WTC11 (cell line): ENCODE measurements at regions not wholly inside any gene's neighbourhood (a gene's known extent, or its start where the extent isn't known, plus 50 kb on each side); places are given as distances from the start of the nearest gene placed in this dataset.
A peak's percentile ranks its signal among the peaks of the same experiment; 100 is the strongest.

Source experiments
- ATAC-seq: fragments of 200-7000 bp; cut with Tn5 transposase; 2 replicates; pipeline ENCODE4 v1.10.0; 2021; ENCODE audit warnings: mild to moderate bottlenecking, moderate library complexity
- CTCF ChIA-PET: fragments of 300-600 bp; sonication (Branson Sonifier 250); formaldehyde crosslinking; loops from one replicate; lab custom pipeline; 2021; ENCODE audit warnings: antibody characterized with exemption; lab: Charles Lee
- POLR2A ChIA-PET: fragments of 350-600 bp; sonication (Branson Sonifier 250); formaldehyde crosslinking; loops from one replicate; lab custom pipeline; 2021; ENCODE audit warnings: antibody characterized with exemption; lab: Charles Lee
- DNase-seq: peaks from one replicate; pipeline ENCODE4 v3.0.0; 2021; ENCODE audit warnings: low spot score
- H3K27ac Mint-ChIP-seq: 2 replicates; pipeline ENCODE4 v1.8.0; 2021; ENCODE audit warnings: mixed read lengths
- H3K27me3 Mint-ChIP-seq: 2 replicates; pipeline ENCODE4 v1.8.0; 2021; ENCODE audit warnings: low read depth, mild to moderate bottlenecking, moderate library complexity, mixed read lengths
- H3K36me3 Mint-ChIP-seq: 2 replicates; pipeline ENCODE4 v1.8.0; 2021; ENCODE audit warnings: mixed read lengths
- H3K4me1 Mint-ChIP-seq: 2 replicates; pipeline ENCODE4 v1.8.0; 2022; ENCODE audit warnings: mixed read lengths
- H3K4me3 Mint-ChIP-seq: 2 replicates; pipeline ENCODE4 v1.8.0; 2021; ENCODE audit warnings: mild to moderate bottlenecking, moderate library complexity, mixed read lengths
- H3K9me3 Mint-ChIP-seq: 2 replicates; pipeline ENCODE4 v1.8.0; 2021; ENCODE audit warnings: mixed read lengths
- CREM ChIP-seq: sonication (generic); formaldehyde crosslinking; IDR thresholded peaks from 2 replicates; pipeline ENCODE4 v1.8.1; 2022; ENCODE audit warnings: mild to moderate bottlenecking, missing genetic modification reagents, moderate library complexity
- FOXJ3 ChIP-seq: sonication (generic); formaldehyde crosslinking; IDR thresholded peaks from 2 replicates; pipeline ENCODE4 v1.9.0; 2021; ENCODE audit warnings: missing genetic modification reagents, mild to moderate bottlenecking, borderline replicate concordance
- GABPB1 ChIP-seq: sonication (generic); formaldehyde crosslinking; IDR thresholded peaks from 2 replicates; pipeline ENCODE4 v1.8.1; 2023; ENCODE audit warnings: mild to moderate bottlenecking, missing genetic modification reagents
- GTF2I ChIP-seq: fragments of 250-450 bp; sonication (Bioruptor Pico); conservative IDR thresholded peaks from 2 replicates; pipeline ENCODE4 v1.4.0; 2021; ENCODE audit warnings: mild to moderate bottlenecking
- HMGA2 ChIP-seq: fragments of 250-450 bp; sonication (Bioruptor Pico); IDR thresholded peaks from 2 replicates; pipeline ENCODE4 v1.4.0; 2021; ENCODE audit warnings: mild to moderate bottlenecking, moderate library complexity
- JUN ChIP-seq: sonication (generic); formaldehyde crosslinking; IDR thresholded peaks from 2 replicates; pipeline ENCODE4 v1.8.0; 2023; ENCODE audit warnings: mild to moderate bottlenecking, missing genetic modification reagents
- NR1H2 ChIP-seq: sonication (generic); formaldehyde crosslinking; IDR thresholded peaks from 2 replicates; pipeline ENCODE4 v1.9.0; 2021; ENCODE audit warnings: mild to moderate bottlenecking, moderate library complexity, missing genetic modification reagents
- NR3C1 ChIP-seq: sonication (generic); formaldehyde crosslinking; conservative IDR thresholded peaks from 2 replicates; pipeline ENCODE4 v1.8.1; 2023; ENCODE audit warnings: low read depth, mild to moderate bottlenecking, missing genetic modification reagents
- TP53 ChIP-seq: sonication (generic); formaldehyde crosslinking; IDR thresholded peaks from 2 replicates; pipeline ENCODE4 v1.8.1; 2023; ENCODE audit warnings: mild to moderate bottlenecking, missing genetic modification reagents
- ZNF219 ChIP-seq: sonication (generic); formaldehyde crosslinking; IDR thresholded peaks from 2 replicates; pipeline ENCODE4 v1.8.0; 2023; ENCODE audit warnings: missing genetic modification reagents, mild to moderate bottlenecking, borderline replicate concordance
- ZNF263 ChIP-seq: sonication (generic); formaldehyde crosslinking; IDR thresholded peaks from 2 replicates; pipeline ENCODE4 v1.8.1; 2022; ENCODE audit warnings: low read depth, mild to moderate bottlenecking, moderate library complexity, missing genetic modification reagents
- TF ChIP-seq, protein P1 (sequence below): sonication (generic); formaldehyde crosslinking; IDR thresholded peaks from 2 replicates; pipeline ENCODE4 v1.8.1; 2023; ENCODE audit warnings: mild to moderate bottlenecking, missing genetic modification reagents, moderate library complexity
- TF ChIP-seq, protein P2 (sequence below): sonication (generic); formaldehyde crosslinking; IDR thresholded peaks from 2 replicates; pipeline ENCODE4 v1.8.1; 2023; ENCODE audit warnings: mild to moderate bottlenecking, missing genetic modification reagents
- TF ChIP-seq, protein P3 (sequence below): sonication (generic); formaldehyde crosslinking; IDR thresholded peaks from 2 replicates; pipeline ENCODE4 v1.8.1; 2023; ENCODE audit warnings: mild to moderate bottlenecking, missing genetic modification reagents
- TF ChIP-seq, protein P4 (sequence below): sonication (generic); formaldehyde crosslinking; IDR thresholded peaks from 2 replicates; pipeline ENCODE4 v1.8.1; 2022; ENCODE audit warnings: missing genetic modification reagents, borderline replicate concordance
- TF ChIP-seq, protein P5 (sequence below): fragments of 250-450 bp; sonication (Bioruptor Pico); conservative IDR thresholded peaks from 2 replicates; pipeline ENCODE4 v1.9.0; 2021; ENCODE audit warnings: mild to moderate bottlenecking

DNA sequence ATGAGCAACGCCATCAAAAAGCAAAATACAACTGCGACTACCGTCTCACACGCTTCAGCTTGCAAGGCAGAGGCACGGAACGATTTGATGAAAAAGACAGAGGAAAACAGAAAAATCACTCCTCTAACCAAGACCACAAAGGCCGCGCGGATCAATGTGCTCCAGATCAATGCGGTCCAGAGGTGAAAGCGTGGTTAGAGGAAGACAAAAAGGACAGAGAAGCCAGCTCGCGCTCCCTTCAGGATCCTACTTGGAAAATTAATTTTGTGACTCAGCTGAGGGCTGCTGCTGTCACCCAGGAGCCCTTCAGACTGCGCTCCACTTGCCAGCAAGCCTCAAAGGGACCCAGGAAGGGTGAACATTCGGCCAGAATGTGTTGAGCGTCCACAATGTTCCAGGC is 140.2 kb upstream of the RPS6KA2 start (continued):
- TF ChIP-seq, protein P1, sequence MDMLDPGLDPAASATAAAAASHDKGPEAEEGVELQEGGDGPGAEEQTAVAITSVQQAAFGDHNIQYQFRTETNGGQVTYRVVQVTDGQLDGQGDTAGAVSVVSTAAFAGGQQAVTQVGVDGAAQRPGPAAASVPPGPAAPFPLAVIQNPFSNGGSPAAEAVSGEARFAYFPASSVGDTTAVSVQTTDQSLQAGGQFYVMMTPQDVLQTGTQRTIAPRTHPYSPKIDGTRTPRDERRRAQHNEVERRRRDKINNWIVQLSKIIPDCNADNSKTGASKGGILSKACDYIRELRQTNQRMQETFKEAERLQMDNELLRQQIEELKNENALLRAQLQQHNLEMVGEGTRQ (CRISPR knock-in tag): no peak

DNA sequence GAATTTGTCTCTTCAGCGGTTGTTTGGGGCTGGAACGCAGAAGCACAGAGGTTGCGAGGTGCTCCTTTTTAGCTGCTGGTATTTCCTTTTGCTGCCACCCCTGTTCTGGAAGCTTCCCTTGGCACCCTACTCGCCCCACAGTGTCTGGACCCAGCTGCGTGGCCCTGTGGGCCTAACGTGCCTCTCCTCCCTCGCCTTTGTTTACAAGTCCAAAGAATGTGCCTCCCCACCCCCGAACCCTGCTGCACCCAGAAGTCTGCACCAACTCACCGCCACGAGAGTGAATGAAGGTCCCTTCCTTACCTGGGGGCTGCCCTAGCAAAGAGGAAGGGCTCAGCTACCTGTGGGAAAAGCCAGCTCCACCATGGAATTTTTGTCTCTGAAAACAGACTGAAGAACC is 139.7 kb upstream of the RPS6KA2 start:
- ATAC-seq: peak; percentile 39; the same call in 1 of the 2 replicates
- H3K4me3 Mint-ChIP-seq: no peak overlapping the region
- 0 out of 2 replicates have a peak, but pooled peaks have one; percentile 46 for TF ChIP-seq FOXJ3 (CRISPR knock-in tag)
- no peak for TF ChIP-seq TP53 (CRISPR knock-in tag)
- peaks cover 33% of the 10 kb centered on the region for H3K4me1 Mint-ChIP-seq
- no peak for DNase-seq
- no peak overlapping the region for H3K27ac Mint-ChIP-seq
- H3K27me3 Mint-ChIP-seq: peaks cover 3% of the 10 kb centered on the region; the same call in 1 of the 2 replicates
- ChIA-PET POLR2A (interaction anchor here (0.5 kb wide), 1 partner anchor 298 kb away, joined by 3 read pairs; no protein-coding TSS in a partner anchor), CTCF (interaction anchor here (1.0 to 3.1 kb wide), 5 partner anchors 8 to 222 kb away, joined by 3 to 28 read pairs (median 6); no protein-coding TSS in a partner anchor)
- H3K36me3 Mint-ChIP-seq: no peaks in the 10 kb centered on the region
- H3K9me3 Mint-ChIP-seq: no peaks in the 10 kb centered on the region

DNA sequence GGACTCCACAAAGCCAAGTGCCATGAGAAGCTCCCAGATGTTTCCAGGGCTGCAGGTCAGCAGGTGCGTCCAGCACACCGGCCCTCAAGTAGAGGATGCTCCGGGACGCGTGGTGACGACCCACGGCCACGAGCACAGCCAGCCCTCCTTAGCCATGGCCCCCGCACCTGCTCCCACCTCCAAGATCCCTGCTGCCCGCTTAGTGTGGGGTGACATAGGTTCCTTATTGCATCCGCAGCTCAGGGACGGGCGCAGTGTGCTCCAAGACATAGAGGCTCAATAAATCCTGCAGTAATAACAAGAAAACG is 138.1 kb upstream of the RPS6KA2 start:
- H3K27ac Mint-ChIP-seq: no peak overlapping the region
- no peaks in the 10 kb centered on the region for H3K27me3 Mint-ChIP-seq
- H3K4me1 Mint-ChIP-seq: peaks cover 20% of the 10 kb centered on the region
- H3K4me3 Mint-ChIP-seq: no peak overlapping the region
- TF ChIP-seq, protein P2, sequence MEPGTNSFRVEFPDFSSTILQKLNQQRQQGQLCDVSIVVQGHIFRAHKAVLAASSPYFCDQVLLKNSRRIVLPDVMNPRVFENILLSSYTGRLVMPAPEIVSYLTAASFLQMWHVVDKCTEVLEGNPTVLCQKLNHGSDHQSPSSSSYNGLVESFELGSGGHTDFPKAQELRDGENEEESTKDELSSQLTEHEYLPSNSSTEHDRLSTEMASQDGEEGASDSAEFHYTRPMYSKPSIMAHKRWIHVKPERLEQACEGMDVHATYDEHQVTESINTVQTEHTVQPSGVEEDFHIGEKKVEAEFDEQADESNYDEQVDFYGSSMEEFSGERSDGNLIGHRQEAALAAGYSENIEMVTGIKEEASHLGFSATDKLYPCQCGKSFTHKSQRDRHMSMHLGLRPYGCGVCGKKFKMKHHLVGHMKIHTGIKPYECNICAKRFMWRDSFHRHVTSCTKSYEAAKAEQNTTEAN (CRISPR knock-in tag): no peak
- TF ChIP-seq NR3C1 (no peak), ZNF263 (CRISPR knock-in tag) (no peak), NR1H2 (CRISPR knock-in tag) (no peak), CREM (CRISPR knock-in tag) (no peak), JUN (no peak), GABPB1 (CRISPR knock-in tag) (no peak), GTF2I (CRISPR knock-in tag) (no peak), HMGA2 (no peak), ZNF219 (no peak)
- TF ChIP-seq, protein P3, sequence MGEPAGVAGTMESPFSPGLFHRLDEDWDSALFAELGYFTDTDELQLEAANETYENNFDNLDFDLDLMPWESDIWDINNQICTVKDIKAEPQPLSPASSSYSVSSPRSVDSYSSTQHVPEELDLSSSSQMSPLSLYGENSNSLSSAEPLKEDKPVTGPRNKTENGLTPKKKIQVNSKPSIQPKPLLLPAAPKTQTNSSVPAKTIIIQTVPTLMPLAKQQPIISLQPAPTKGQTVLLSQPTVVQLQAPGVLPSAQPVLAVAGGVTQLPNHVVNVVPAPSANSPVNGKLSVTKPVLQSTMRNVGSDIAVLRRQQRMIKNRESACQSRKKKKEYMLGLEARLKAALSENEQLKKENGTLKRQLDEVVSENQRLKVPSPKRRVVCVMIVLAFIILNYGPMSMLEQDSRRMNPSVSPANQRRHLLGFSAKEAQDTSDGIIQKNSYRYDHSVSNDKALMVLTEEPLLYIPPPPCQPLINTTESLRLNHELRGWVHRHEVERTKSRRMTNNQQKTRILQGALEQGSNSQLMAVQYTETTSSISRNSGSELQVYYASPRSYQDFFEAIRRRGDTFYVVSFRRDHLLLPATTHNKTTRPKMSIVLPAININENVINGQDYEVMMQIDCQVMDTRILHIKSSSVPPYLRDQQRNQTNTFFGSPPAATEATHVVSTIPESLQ: no peak
- TF ChIP-seq, protein P4, sequence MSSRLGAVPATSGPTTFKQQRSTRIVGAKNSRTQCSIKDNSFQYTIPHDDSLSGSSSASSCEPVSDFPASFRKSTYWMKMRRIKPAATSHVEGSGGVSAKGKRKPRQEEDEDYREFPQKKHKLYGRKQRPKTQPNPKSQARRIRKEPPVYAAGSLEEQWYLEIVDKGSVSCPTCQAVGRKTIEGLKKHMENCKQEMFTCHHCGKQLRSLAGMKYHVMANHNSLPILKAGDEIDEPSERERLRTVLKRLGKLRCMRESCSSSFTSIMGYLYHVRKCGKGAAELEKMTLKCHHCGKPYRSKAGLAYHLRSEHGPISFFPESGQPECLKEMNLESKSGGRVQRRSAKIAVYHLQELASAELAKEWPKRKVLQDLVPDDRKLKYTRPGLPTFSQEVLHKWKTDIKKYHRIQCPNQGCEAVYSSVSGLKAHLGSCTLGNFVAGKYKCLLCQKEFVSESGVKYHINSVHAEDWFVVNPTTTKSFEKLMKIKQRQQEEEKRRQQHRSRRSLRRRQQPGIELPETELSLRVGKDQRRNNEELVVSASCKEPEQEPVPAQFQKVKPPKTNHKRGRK: no peak
- TF ChIP-seq, protein P5, sequence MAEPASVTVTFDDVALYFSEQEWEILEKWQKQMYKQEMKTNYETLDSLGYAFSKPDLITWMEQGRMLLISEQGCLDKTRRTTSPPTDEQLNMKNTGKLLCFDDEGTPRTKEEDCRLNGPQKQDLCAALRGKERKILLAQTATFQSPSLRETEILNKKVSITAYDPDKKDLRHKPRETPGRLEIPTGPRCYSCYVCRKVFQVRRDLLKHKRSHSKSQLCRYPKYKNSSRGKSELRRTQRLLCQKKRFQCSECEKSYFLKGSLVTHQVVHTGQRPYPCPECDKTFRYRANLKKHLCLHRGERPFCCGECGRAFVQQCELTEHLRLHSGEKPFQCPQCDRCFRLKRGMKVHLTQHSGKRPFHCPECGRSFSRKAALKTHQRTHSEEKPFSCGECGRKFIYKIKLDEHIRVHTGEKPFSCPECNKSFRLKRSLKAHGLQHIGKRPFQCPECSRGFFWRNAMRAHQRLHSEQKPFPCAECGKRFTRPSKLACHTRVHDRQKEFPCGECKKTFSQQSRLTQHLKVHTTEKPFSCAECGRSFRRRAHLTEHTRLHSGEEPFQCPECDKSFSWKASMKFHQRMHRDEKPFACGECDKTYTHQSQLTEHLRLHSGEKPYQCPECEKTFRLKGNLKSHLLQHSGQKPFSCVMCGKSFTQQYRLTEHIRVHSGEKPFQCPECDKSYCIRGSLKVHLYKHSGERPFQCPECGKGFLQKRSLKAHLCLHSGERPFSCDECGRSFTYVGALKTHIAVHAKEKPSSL (CRISPR knock-in tag): no peak
- ATAC-seq: no peak
- ChIA-PET POLR2A (no interaction called here), CTCF (interaction anchor here (3.1 kb wide), 1 partner anchor 10 kb away, joined by 28 read pairs; no protein-coding TSS in a partner anchor)
- no peaks in the 10 kb centered on the region for H3K36me3 Mint-ChIP-seq
- no peaks in the 10 kb centered on the region for H3K9me3 Mint-ChIP-seq
- no peak for DNase-seq
